MM.1S (cell line): ENCODE measurements at regions not wholly inside any gene's neighbourhood (a gene's known extent, or its start where the extent isn't known, plus 50 kb on each side); places are given as distances from the start of the nearest gene placed in this dataset.

ENCODE experiments used
- DNase-seq: peaks from one replicate; pipeline ENCODE4 v3.0.0-alpha.2; 2015
- H2AFZ ChIP-seq: fragments of 300-600 bp; sonication (generic); 2 replicates; pipeline ENCODE4 v1.6.0; 2016; ENCODE audit warnings: antibody characterized with exemption, low read length
- H3F3A ChIP-seq: fragments of 300-600 bp; sonication (generic); 2 replicates; pipeline ENCODE4 v1.6.1; 2016; ENCODE audit warnings: mild to moderate bottlenecking, antibody characterized with exemption, low read length, moderate library complexity, mixed read lengths; ENCODE audit not compliant: insufficient read depth
- H3K27ac ChIP-seq: fragments of 300-600 bp; sonication (generic); 2 replicates; pipeline ENCODE4 v1.5.1; 2016; ENCODE audit warnings: mild to moderate bottlenecking, low read length
- H3K27me3 ChIP-seq: fragments of 300-600 bp; sonication (generic); replicated peaks from 2 replicates; pipeline ENCODE4 v1.6.0; 2016; ENCODE audit warnings: low read length; ENCODE audit not compliant: insufficient read depth
- H3K36me3 ChIP-seq: fragments of 300-600 bp; sonication (generic); replicated peaks from 2 replicates; pipeline ENCODE4 v1.6.1; 2016; ENCODE audit warnings: mild to moderate bottlenecking, low read length, mixed read lengths; ENCODE audit not compliant: insufficient read depth
- H3K4me1 ChIP-seq: fragments of 300-600 bp; sonication (generic); 2 replicates; pipeline ENCODE4 v1.6.1; 2016; ENCODE audit warnings: low read length, mixed read lengths
- H3K4me2 ChIP-seq: fragments of 300-600 bp; sonication (generic); 2 replicates; pipeline ENCODE4 v1.6.0; 2016; ENCODE audit warnings: low read depth, low read length
- H3K4me3 ChIP-seq: fragments of 300-600 bp; sonication (generic); 2 replicates; pipeline ENCODE4 v1.5.1; 2016; ENCODE audit warnings: low read length, mixed read lengths
- H3K79me2 ChIP-seq: fragments of 300-600 bp; sonication (generic); 2 replicates; pipeline ENCODE4 v1.6.1; 2016; ENCODE audit warnings: mixed run types, low read length, mixed read lengths
- H3K9ac ChIP-seq: fragments of 300-600 bp; sonication (generic); 2 replicates; pipeline ENCODE4 v1.6.1; 2016; ENCODE audit warnings: low read length, mixed read lengths
- H3K9me2 ChIP-seq: fragments of 300-600 bp; sonication (generic); replicated peaks from 2 replicates; pipeline ENCODE4 v1.6.1; 2016; ENCODE audit warnings: mild to moderate bottlenecking, low read length, mixed read lengths; ENCODE audit not compliant: insufficient read depth
- H3K9me3 ChIP-seq: fragments of 300-600 bp; sonication (generic); replicated peaks from 2 replicates; pipeline ENCODE4 v1.6.1; 2016; ENCODE audit warnings: mild to moderate bottlenecking, low read length, mixed read lengths; ENCODE audit not compliant: insufficient read depth
- H4K20me1 ChIP-seq: fragments of 300-600 bp; sonication (generic); 2 replicates; pipeline ENCODE4 v1.6.1; 2016; ENCODE audit warnings: mild to moderate bottlenecking, low read length, moderate library complexity, mixed read lengths; ENCODE audit not compliant: insufficient read depth
- EZH2 ChIP-seq: fragments of 300-600 bp; sonication (generic); optimal IDR thresholded peaks from 2 replicates; pipeline ENCODE3; 2017; ENCODE audit warnings: low read depth, mild to moderate bottlenecking, antibody characterized with exemption, low read length, mixed read lengths
- EZH2phosphoT487 ChIP-seq: fragments of 300-600 bp; sonication (generic); IDR thresholded peaks from 2 replicates; pipeline ENCODE4 v1.6.1; 2018; ENCODE audit warnings: antibody characterized with exemption, low read length
- TF ChIP-seq, protein P1 (sequence below): fragments of 300-600 bp; sonication (generic); IDR thresholded peaks from 2 replicates; pipeline ENCODE4 v1.5.1; 2016; ENCODE audit warnings: antibody characterized with exemption, low read length, mixed read lengths

- no peaks in the 10 kb centered on the region for H3K36me3 ChIP-seq
- no peaks in the 10 kb centered on the region for H3K27me3 ChIP-seq
- H3F3A ChIP-seq = no peaks in the 10 kb centered on the region
- no peaks in the 10 kb centered on the region for H3K9me2 ChIP-seq
- H3K79me2 ChIP-seq = no peaks in the 10 kb centered on the region
- DNase-seq = no peak
- no peak overlapping the region for H3K4me2 ChIP-seq
- H3K9me3 ChIP-seq = no peaks in the 10 kb centered on the region
- no peak overlapping the region for H3K27ac ChIP-seq
- no peaks in the 10 kb centered on the region for H3K4me1 ChIP-seq
- no peak for TF ChIP-seq EZH2phosphoT487
- TF ChIP-seq, protein P1, sequence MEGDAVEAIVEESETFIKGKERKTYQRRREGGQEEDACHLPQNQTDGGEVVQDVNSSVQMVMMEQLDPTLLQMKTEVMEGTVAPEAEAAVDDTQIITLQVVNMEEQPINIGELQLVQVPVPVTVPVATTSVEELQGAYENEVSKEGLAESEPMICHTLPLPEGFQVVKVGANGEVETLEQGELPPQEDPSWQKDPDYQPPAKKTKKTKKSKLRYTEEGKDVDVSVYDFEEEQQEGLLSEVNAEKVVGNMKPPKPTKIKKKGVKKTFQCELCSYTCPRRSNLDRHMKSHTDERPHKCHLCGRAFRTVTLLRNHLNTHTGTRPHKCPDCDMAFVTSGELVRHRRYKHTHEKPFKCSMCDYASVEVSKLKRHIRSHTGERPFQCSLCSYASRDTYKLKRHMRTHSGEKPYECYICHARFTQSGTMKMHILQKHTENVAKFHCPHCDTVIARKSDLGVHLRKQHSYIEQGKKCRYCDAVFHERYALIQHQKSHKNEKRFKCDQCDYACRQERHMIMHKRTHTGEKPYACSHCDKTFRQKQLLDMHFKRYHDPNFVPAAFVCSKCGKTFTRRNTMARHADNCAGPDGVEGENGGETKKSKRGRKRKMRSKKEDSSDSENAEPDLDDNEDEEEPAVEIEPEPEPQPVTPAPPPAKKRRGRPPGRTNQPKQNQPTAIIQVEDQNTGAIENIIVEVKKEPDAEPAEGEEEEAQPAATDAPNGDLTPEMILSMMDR = no peak
- no peak for TF ChIP-seq EZH2
- H4K20me1 ChIP-seq = no peaks in the 10 kb centered on the region
- no peak overlapping the region for H3K4me3 ChIP-seq
- no peak overlapping the region for H2AFZ ChIP-seq
- H3K9ac ChIP-seq = no peak overlapping the region
Measured at GRCh38 chr10:9645404-9645803, 1372.3 kb upstream of the CELF2 start.

DNA sequence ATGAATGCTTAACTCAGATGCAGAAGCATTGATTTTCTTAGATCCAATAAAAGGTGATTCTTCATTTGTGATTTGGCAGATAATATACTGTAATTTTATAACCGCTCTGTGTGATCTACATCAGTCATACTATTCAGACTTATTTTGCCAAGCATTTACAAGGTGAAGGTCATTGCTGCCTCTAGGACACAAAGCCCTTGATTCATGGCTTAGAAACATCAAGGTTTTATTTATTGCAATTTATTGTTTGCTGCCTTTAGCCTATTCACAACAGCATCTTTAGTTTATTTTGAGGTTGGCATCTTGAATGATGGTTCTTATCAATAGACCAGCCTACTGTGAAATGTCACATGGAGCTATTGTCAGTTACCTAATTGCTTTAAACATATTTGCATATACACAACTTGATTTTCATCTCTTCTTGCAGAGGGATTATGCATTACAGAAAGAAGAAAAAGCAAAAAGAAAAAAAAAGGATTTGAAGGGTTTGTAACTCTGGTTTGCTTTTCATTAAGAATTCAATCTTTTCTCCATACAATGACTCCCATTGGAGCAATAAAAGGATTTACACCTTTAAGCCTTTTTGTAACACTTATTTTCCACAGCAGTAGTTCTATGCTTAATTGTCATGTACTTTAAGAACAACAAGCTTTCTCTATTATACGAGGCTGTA is 1371.6 kb upstream of the CELF2 start:
- H3K79me2 ChIP-seq = no peaks in the 10 kb centered on the region
- H3K4me2 ChIP-seq = no peak overlapping the region
- H3K9me2 ChIP-seq = no peaks in the 10 kb centered on the region
- H2AFZ ChIP-seq = no peak overlapping the region
- DNase-seq = no peak
- H4K20me1 ChIP-seq = no peaks in the 10 kb centered on the region
- no peak overlapping the region for H3K4me3 ChIP-seq
- H3K27ac ChIP-seq = no peak overlapping the region
- no peaks in the 10 kb centered on the region for H3K4me1 ChIP-seq
- no peaks in the 10 kb centered on the region for H3F3A ChIP-seq
- H3K9me3 ChIP-seq = no peaks in the 10 kb centered on the region
- H3K36me3 ChIP-seq = no peaks in the 10 kb centered on the region
- TF ChIP-seq EZH2 = no peak
- TF ChIP-seq EZH2phosphoT487 = no peak
- TF ChIP-seq, protein P1 = no peak
- H3K27me3 ChIP-seq = no peaks in the 10 kb centered on the region
- H3K9ac ChIP-seq = no peak overlapping the region

DNA sequence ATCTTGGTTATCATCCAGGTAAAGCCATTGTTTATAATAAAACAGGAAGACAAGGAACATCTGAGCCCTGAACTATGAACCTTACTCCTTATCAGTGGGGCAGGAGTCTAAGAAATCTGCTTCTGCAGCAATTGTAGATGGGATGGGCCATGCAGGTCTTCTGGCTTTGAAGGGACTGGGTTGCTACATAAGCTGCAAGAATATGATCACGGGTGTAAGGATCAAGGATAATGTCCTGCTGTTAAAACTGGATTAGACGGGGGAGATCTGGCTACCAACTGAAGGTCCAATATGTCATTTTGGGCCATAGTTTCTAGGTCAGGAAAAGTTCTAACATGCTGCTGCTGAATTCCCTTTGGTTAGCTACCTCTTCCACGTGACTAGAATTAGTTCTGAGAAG is 1363.4 kb upstream of the CELF2 start:
- Histone ChIP-seq H3F3A (no peaks in the 10 kb centered on the region), H3K79me2 (no peaks in the 10 kb centered on the region), H3K27me3 (no peaks in the 10 kb centered on the region), H3K9ac (no peak overlapping the region), H4K20me1 (no peaks in the 10 kb centered on the region), H3K27ac (no peak overlapping the region), H3K9me3 (no peaks in the 10 kb centered on the region), H3K9me2 (no peaks in the 10 kb centered on the region), H2AFZ (no peak overlapping the region), H3K36me3 (no peaks in the 10 kb centered on the region), H3K4me1 (no peaks in the 10 kb centered on the region), H3K4me2 (no peak overlapping the region), H3K4me3 (no peak overlapping the region)
- DNase-seq = no peak
- TF ChIP-seq EZH2phosphoT487 = no peak
- no peak for TF ChIP-seq EZH2
- TF ChIP-seq, protein P1 = no peak
